Kidney tubule cell (primary cell): ENCODE measurements at regions not wholly inside any gene's neighbourhood (a gene's known extent, or its start where the extent isn't known, plus 50 kb on each side); places are given as distances from the start of the nearest gene placed in this dataset.

Experiments used
- DNase-seq: peaks from one replicate; pipeline ENCODE4 v3.0.0-alpha.2; 2018; ENCODE audit warnings: low spot score

DNA sequence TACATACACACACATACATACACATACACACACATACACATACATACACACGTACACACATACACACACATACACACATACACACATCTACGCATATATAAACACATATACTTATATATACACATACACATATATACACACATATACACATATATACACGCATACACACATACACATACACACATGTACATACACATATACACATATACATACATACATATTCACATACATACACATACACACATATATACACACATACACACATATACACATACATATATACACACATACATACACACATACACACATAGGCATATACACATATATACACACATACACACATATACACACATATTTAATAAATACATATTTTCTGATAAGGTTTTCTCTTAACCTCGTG, 324.0 kb downstream of the RPS6KC1 start:
- no peak for DNase-seq

DNA sequence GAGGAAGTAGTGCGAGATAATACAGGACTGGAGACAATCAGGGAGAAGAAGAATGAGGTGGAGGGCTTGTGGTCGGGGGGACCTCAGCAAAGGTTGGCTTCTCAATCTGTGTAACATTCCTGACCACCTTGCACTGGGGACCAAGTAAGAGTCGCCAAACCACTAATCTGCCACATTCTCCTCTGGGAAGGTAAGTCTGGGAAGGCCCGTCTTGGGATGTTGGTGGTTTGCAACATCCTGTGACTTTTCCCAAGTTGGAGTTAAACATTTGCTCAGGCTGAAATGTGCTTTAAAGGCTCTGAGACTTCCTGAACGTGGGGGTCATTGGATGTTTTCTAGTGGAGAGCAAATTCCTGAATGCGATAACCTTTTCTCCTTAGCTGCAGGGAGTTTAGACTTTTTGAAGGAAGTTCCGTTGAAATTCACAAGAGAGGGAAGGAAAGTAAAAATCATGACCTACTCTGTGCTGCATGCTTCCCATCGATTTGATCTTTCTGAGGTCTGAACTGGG, 325.9 kb downstream of the RPS6KC1 start:
- DNase-seq = peak; percentile 87

DNA sequence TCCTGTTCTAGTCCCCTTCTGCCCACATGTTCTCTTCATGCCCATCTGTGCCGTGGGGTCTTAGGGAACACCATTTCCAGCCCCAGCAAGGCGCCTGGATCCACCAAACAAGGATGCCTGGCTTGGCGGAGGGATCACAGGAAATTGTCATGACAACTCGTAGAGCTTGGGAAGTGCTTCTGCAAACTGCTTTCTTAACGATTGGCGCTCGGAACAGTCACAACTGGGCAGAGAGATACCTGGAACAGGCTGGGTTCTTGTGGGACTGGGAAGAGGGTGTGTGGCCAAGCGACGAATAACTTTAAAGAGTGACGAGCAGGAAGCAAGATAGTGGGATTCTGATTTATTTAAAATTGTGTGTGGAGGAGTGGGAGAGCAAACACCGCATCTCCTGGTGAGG, 329.8 kb downstream of the RPS6KC1 start:
- DNase-seq = no peak

- DNase-seq = peak; percentile 42
Measured at GRCh38 chr1:213381572-213382084, 330.6 kb downstream of the RPS6KC1 start.

GRCh38 chr1:213383465-213383864, 332.4 kb downstream of the RPS6KC1 start:
- no peak for DNase-seq

DNA sequence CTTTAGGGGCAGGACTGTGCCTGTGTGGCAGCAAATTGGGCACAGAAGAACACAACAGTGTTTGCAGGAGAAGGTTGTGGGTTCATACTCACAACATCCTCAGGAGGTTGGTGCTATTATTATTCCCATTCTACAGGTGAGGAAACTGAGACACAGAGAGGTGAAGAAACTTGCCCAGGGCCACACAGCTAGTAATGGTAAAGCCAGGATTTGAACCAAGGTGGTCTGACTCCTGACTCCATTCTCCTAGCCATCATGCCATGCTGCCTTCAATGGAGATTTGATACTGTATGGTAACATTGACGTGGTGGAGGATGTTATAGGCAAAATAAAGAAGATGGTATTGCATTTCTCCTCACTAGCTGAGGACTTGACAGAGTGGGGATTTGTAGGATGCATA, 334.2 kb downstream of the RPS6KC1 start:
- DNase-seq = no peak

DNA sequence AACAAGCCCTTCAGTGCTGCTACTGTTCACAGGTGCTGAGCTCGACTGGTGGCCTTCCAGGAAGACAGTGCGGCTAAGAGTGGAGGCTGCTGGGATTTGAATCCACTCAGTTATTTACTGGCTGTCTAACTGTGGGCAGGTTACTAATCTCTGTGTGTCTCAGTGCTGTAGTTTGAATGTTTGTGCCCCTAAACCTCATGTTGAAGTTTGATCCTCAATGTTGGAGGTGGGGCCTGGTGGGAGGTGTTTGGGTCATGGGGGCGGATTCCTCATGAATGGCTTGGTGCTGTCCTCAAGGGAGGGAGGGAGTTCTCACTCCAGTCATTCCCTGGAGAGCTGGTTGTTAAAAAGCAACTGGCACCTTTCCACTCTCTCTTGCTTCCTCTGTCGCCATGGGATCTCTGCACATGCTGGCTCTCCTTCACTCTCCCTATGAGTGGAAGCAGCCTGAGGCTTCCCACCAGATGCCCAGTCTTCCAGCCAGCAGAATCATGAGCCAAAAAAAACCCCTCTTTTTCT, 334.8 kb downstream of the RPS6KC1 start:
- DNase-seq = no peak

DNA sequence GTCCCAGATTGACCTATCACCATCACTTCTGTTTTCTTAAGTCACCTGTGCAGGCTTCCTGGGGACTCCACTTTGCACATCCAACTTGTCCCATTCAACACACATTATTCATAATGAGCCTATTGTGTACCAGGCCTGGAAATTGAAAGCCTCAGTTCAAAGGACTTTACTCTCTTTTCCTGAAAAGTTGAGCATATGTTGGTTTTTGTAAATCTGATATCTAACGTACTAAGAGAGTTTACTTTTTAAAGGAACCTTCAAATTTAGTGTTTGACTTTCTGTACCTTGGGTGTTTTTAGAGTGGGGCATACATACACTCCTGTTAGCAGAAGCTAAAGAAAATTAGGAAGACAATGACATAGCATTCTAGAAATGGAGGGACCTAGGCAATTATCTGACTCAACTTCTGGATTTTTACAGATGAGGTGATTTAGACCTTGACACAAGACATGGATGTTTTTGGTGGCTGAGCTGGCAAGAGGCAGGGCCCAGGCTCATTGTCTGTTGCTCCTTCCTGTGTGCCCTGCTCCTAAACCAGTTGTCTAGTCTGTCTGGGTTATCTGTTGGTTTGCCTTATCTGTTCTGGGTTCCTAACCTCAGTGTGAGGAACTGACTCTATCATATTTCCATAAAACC, 336.5 kb downstream of the RPS6KC1 start:
- DNase-seq = no peak

GRCh38 chr1:213388199-213388598, 337.2 kb downstream of the RPS6KC1 start:
- no peak for DNase-seq

GRCh38 chr1:213389061-213389581, 338.1 kb downstream of the RPS6KC1 start:
- no peak for DNase-seq

GRCh38 chr1:213391445-213391844, 340.4 kb downstream of the RPS6KC1 start:
- no peak for DNase-seq

GRCh38 chr1:213393860-213394259, 342.8 kb downstream of the RPS6KC1 start:
- no peak for DNase-seq

DNA sequence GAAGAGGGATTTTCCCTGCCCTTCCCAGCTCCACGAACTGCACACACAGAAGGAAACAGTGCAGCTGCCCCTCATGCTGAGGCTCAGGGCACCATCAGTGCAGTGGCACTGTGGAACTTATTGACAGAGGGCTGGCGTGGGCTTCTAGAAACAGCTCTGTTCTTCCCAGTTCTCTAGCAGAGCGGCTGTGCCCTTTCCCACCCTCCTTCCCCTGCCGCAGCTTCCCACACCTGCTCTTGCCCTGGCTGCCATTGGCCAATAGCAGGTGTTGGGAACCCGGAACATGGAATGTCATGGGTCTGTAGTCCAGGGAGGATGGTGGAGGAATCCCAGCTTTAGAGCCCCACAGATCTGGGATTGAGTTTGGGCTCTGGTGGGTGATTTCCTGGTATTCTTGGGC, 343.8 kb downstream of the RPS6KC1 start:
- no peak for DNase-seq

GRCh38 chr1:213397638-213398037, 346.6 kb downstream of the RPS6KC1 start:
- no peak for DNase-seq

DNA sequence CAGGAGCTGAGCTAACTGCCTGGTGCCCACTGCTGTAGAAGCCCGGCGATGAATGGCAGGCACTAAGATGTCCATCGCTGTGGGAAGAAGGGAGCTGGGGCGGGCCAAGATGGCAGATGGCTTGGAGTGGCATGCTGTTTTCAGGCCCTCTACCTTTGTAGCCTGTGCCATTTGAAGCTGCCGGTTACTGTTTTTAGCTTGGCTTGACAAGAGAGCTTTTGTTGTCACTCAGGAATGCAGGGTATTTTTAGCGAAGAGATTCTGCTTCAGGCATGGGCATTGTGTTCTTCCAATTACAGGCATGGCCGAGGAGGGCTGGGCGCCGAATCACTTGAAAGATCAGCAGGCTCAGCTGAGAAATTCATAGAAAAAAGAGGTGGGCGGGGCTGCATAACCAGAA, 348.7 kb downstream of the RPS6KC1 start:
- DNase-seq = peak; percentile 37

- no peak for DNase-seq
Measured at GRCh38 chr1:213409208-213409631, 358.2 kb downstream of the RPS6KC1 start.

- peak; percentile 76 for DNase-seq
Measured at GRCh38 chr1:213409971-213410370, 358.9 kb downstream of the RPS6KC1 start.

DNA sequence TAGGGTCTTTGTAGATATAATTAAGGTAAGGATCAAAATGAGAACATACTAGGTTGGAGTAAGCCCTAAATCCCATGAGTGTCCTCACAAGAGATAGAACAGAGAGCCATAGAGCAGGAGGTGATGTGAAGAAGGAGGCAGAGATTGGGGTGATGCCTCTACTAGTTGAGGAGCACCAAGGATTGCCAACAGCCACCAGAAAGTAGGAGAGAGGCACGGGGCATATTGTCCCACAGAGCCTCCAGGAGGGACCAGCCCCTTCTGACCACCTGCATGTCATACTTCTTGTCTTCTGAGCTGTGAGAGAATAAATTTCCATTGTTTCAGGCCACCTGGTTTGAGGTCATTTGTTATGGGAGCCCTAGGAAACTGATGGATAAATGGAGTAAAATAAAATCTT, 363.3 kb downstream of the RPS6KC1 start:
- no peak for DNase-seq

GRCh38 chr1:213414911-213415310, 363.9 kb downstream of the RPS6KC1 start:
- DNase-seq = peak; percentile 30

DNA sequence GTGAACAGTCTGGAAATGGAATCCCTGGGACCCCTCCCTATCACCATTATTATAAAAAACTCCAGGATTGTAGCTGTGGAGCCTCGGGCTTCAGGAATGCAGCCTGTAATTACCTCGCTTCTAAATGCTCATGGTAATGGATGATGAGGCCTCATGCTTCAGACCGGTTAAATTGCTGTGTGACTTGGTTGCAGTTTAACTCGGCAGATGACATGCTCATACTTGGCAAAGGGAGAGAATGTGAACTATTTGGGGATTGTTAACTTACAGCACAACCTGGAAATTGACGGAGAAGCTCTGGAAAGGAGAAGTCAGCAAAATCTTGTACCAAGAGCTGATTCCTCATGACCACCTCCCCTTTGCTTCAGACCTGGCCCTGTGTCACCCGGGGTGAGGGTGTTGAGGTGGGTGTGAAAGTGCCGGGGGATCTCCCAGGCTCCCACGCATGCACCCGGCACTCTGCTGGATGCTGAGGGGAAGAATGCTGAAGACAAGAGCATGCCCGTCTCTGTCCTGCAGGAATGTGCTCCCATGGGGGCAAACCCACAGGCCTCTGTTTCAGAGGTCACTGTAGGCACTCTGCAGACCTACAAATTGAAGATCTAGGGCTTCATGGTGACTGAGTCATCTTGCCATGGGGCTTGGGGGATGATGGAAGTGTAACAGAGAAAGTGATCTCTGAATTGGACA, 364.8 kb downstream of the RPS6KC1 start:
- peak; percentile 93 for DNase-seq

DNA sequence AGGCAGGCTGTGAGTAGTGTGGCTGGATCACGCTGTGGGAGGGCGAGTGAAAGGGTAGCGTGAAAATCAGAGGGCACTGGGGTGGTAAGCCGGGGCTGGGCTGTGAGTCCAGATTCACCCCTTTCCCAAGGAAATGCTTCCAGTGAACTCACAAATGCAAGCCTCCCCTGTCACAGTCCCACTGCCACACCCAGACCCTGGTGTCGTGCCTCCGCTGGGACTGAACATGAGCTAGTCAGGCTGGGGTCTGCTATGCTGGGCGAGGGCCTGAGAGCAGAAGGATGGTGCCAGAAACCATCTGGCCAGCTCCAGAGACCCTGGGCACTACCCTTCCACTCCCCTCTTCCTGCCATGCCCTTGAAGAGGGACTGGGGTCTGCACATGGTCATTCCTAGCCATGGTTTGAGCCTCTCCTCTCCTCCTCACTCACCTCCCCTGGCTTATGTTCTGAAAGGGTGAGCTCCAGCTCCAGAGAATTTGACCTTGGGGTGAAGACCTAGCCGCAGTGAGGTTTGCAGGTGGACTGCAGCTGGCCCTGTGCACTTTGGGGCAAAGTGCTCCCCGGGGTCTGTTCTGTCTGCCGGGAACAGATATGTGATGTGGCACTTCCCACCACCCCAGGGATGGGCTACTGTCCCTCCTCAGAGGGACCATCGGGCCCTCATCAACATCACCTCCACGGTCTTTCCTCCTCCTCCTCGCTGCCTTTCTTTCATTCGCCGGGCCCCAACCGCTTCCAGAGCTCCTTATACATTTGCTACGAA, 365.6 kb downstream of the RPS6KC1 start:
- no peak for DNase-seq

DNA sequence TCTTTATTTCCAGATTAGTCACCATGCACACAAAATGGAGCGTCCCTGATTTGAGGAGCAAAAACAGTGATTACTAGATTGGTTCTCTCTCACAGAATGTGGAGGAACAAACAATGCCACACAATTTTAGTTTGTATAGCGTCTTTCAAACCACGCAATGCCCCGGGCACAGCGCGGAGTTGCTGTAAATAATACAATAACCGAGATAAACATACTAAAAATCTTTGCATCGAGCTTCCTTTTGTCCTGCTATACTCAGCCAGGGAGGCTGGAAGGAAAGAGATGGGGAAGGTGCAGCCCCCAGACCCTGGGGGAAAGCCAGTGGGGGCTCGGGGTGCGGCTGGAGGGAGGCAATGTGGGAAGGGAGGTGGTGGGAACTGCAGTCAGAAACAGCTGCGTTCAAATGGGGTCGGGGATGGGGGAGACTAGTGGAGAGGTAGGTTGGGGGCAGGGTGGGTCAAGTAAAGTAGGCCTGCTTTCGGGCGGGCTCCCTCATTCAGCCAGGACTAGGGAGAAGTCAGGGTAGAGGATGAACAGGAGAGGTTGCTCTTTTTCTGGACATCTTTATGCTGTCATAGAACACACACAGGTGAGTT, 366.3 kb downstream of the RPS6KC1 start:
- DNase-seq = no peak
